NAMALWA (cell line): ENCODE measurements at regions not wholly inside any gene's neighbourhood (a gene's known extent, or its start where the extent isn't known, plus 50 kb on each side); places are given as distances from the start of the nearest gene placed in this dataset.

ENCODE experiments used
- DNase-seq: peaks from one replicate; pipeline ENCODE4 v3.0.0-alpha.2; 2015; ENCODE audit warnings: low spot score

GRCh38 chr14:38847161-38847560, 255.9 kb downstream of the SEC23A start:
- DNase-seq, result no peak

GRCh38 chr14:38839694-38840365, 263.2 kb downstream of the SEC23A start:
- DNase-seq, result no peak

GRCh38 chr14:38838979-38839323, 264.1 kb downstream of the SEC23A start:
- no peak for DNase-seq

GRCh38 chr14:38838049-38838978, 264.7 kb downstream of the SEC23A start:
- no peak for DNase-seq

GRCh38 chr14:38837343-38838048, 265.5 kb downstream of the SEC23A start:
- no peak for DNase-seq

GRCh38 chr14:38836539-38836938, 266.5 kb downstream of the SEC23A start:
- DNase-seq, result no peak

GRCh38 chr14:38835874-38836273, 267.2 kb downstream of the SEC23A start:
- DNase-seq, result no peak

GRCh38 chr14:38828183-38828827, 274.7 kb downstream of the SEC23A start:
- DNase-seq, result no peak

GRCh38 chr14:38824706-38825105, 278.3 kb downstream of the SEC23A start:
- DNase-seq, result no peak

- no peak for DNase-seq
Observed at GRCh38 chr14:38818555-38818954, 284.5 kb downstream of the SEC23A start.

- DNase-seq, result peak; percentile 8
Observed at GRCh38 chr14:38808734-38809455, 294.1 kb downstream of the SEC23A start.

- no peak for DNase-seq
Observed at GRCh38 chr14:38799671-38800070, 303.4 kb downstream of the SEC23A start.

- DNase-seq, result no peak
Observed at GRCh38 chr14:38794677-38795076, 308.4 kb downstream of the SEC23A start.

GRCh38 chr14:38791862-38792261, 311.2 kb downstream of the SEC23A start:
- DNase-seq, result no peak

- no peak for DNase-seq
Observed at GRCh38 chr14:38790916-38791315, 312.1 kb downstream of the SEC23A start.

- DNase-seq, result no peak
Observed at GRCh38 chr14:38789805-38790204, 313.2 kb downstream of the SEC23A start.

- no peak for DNase-seq
Observed at GRCh38 chr14:38788060-38788459, 315.0 kb downstream of the SEC23A start.

- DNase-seq, result no peak
Observed at GRCh38 chr14:38786921-38787320, 316.1 kb downstream of the SEC23A start.

GRCh38 chr14:38777401-38777800, 325.6 kb downstream of the SEC23A start:
- DNase-seq, result no peak

- DNase-seq, result no peak
Observed at GRCh38 chr14:38775986-38776385, 327.0 kb downstream of the SEC23A start.

GRCh38 chr14:38774162-38774561, 328.9 kb downstream of the SEC23A start:
- DNase-seq, result no peak

- DNase-seq, result no peak
Observed at GRCh38 chr14:38770251-38770650, 332.8 kb downstream of the SEC23A start.
